AG04449 (cell line): ENCODE measurements at regions not wholly inside any gene's neighbourhood (a gene's known extent, or its start where the extent isn't known, plus 50 kb on each side); places are given as distances from the start of the nearest gene placed in this dataset.

Experiments used
- CTCF ChIA-PET: fragments of 350-600 bp; formaldehyde crosslinking; extraction: SDS; loops from one replicate; lab custom pipeline; 2021; ENCODE audit warnings: antibody characterized with exemption; lab: Yijun Ruan, JAX
- POLR2A ChIA-PET: fragments of 400-600, 350-600 bp; formaldehyde crosslinking; extraction: SDS; loops from one replicate; lab custom pipeline; 2020; ENCODE audit warnings: antibody characterized with exemption, inconsistent platforms; lab: Yijun Ruan, JAX
- DNase-seq: peaks from one replicate; pipeline ENCODE4 v3.0.0-alpha.2; 2010; ENCODE audit warnings: low read depth, low spot score
- H3K4me3 ChIP-seq: 2 replicates; pipeline ENCODE4 v1.5.1; 2011; ENCODE audit warnings: low read depth, mild to moderate bottlenecking, control low read depth, low read length
- TF ChIP-seq, protein P1 (sequence below): IDR thresholded peaks from one replicate; pipeline ENCODE4 v1.5.1; 2011; ENCODE audit warnings: mild to moderate bottlenecking, moderate library complexity, low read length, control low read depth, inconsistent platforms; ENCODE audit not compliant: insufficient read depth; ENCODE audit errors: missing control alignments

DNA sequence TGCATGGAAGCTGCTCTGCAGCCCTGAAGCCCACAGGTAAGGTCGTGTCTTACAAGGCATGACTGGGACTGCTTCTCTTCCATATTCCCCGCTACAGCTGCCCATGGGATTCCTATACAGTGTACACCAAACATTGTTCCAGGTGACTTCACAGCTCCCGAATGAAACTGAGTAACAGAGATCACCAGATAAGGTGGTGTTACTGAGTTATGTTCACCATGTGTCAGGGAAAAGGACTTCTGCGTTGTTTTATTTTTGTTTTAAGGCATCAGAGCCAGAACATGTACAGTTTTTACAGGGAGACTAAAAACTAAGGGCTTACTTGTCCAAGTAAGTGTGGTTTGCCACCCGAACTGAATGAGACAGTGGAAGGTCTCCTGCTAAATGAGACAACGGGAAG, 138.3 kb downstream of the CD83 start:
- TF ChIP-seq, protein P1, sequence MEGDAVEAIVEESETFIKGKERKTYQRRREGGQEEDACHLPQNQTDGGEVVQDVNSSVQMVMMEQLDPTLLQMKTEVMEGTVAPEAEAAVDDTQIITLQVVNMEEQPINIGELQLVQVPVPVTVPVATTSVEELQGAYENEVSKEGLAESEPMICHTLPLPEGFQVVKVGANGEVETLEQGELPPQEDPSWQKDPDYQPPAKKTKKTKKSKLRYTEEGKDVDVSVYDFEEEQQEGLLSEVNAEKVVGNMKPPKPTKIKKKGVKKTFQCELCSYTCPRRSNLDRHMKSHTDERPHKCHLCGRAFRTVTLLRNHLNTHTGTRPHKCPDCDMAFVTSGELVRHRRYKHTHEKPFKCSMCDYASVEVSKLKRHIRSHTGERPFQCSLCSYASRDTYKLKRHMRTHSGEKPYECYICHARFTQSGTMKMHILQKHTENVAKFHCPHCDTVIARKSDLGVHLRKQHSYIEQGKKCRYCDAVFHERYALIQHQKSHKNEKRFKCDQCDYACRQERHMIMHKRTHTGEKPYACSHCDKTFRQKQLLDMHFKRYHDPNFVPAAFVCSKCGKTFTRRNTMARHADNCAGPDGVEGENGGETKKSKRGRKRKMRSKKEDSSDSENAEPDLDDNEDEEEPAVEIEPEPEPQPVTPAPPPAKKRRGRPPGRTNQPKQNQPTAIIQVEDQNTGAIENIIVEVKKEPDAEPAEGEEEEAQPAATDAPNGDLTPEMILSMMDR = no peak
- no peak for DNase-seq
- no peak overlapping the region for H3K4me3 ChIP-seq
- ChIA-PET CTCF (no interaction called here), POLR2A (no interaction called here)

- H3K4me3 ChIP-seq = no peak overlapping the region
- DNase-seq = no peak
- TF ChIP-seq, protein P1 = no peak
- POLR2A ChIA-PET = no interaction called here
- CTCF ChIA-PET = no interaction called here
Observed at GRCh38 chr6:14258117-14258516, 140.5 kb downstream of the CD83 start.

DNA sequence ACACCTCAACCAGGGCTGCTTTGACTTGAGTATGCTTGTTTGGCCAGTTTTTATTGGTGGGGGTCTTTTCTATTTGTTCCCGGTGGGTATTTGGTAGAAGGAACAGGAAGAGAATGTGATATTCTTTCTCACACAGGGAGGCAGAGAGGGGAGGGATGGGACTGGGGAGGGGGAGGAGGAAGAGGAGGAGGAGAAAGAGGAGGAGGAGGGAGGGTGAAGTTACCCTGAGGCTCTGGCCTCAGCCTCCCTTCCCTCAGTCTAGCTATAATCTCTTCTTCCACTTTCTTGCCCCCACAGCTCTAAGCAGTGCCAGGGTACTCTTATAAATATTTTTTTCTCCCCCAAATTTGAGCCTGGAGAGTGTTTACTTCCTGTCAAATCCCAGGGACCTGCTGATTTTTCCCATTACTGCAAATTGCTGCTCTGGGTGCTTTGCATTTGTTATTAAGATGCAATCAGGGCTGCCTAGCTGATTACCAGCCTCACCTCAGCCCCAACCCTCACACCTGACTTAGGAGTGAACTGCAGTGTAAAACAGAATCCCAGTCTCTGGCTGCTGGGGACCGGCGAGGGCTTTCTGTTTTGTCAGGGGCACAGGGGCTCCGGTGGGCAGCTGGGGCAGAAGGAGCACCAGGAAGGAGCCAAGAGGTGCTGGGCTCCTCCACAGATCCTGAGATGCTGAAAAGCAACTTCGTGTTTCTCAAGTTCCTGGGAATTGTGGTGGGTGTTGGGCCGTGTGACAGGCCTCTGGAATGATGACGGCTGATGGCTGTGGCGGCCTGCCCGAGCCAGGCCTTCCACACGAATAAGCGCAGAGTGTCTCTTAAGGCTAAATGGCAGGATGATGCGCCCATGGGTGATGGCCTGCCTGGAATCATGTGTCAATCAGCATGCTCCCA, 141.4 kb downstream of the CD83 start:
- CTCF ChIA-PET = no interaction called here
- TF ChIP-seq, protein P1 = no peak
- H3K4me3 ChIP-seq = no peak overlapping the region
- POLR2A ChIA-PET = no interaction called here
- DNase-seq = no peak

GRCh38 chr6:14259594-14260152, 142.1 kb downstream of the CD83 start:
- TF ChIP-seq, protein P1 = no peak
- ChIA-PET POLR2A (no interaction called here), CTCF (no interaction called here)
- DNase-seq = no peak
- H3K4me3 ChIP-seq = no peak overlapping the region

DNA sequence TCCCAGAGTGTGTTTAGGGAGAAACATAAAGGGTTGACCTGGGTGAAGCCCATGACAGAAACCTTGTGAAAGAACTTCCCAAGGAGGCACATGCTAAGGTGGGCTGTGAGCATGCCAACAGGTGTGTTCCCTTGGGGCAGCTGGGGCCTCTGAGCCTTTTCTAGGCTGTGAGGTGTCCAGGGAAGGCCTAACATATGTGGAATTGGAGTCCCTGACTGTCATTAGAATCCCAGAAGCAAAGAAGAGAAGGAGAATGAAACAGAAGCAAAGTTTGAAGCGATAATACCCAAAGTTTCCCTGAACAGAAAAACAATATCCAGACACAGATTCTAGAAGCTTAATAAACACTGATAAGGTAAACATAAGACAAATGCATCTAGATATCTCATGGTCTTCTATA, 143.3 kb downstream of the CD83 start:
- no peak for DNase-seq
- no peak overlapping the region for H3K4me3 ChIP-seq
- TF ChIP-seq, protein P1 = no peak
- POLR2A ChIA-PET = no interaction called here
- CTCF ChIA-PET = no interaction called here

GRCh38 chr6:14263881-14264424, 146.4 kb downstream of the CD83 start:
- DNase-seq = no peak
- TF ChIP-seq, protein P1 = no peak
- ChIA-PET POLR2A (no interaction called here), CTCF (no interaction called here)
- no peak overlapping the region for H3K4me3 ChIP-seq
